Small intestine (tissue), 7 donors: ENCODE measurements at regions not wholly inside any gene's neighbourhood (a gene's known extent, or its start where the extent isn't known, plus 50 kb on each side); places are given as distances from the start of the nearest gene placed in this dataset.

Experiments used
- DNase-seq, 2 donors: peaks; one replicate each; pipeline versions ENCODE4 v3.0.0 to v3.0.0-alpha.2; 2013
- FAIRE-seq: peaks from 2 replicates; lab custom pipeline; 2012; peaks lifted over from hg19 to GRCh38; lab: Jason Lieb, UNC
- H3K27ac ChIP-seq, 3 donors: one replicate each; pipeline ENCODE4 v1.5.1; 2013; ENCODE audit warnings: low read length in 2 of 3, mild to moderate bottlenecking in 2 of 3, control low read depth in 1 of 3, inconsistent platforms in 1 of 3, low read depth in 1 of 3, moderate library complexity in 1 of 3
- H3K27me3 ChIP-seq, 3 donors: one replicate each; pipeline ENCODE4 v1.6.1; 2013; ENCODE audit warnings: low read length in 3 of 3, inconsistent platforms in 1 of 3; ENCODE audit not compliant: control insufficient read depth in 3 of 3, insufficient read depth in 3 of 3
- H3K36me3 ChIP-seq, 3 donors: one replicate each; pipeline ENCODE4 v1.6.1; 2013; ENCODE audit warnings: low read length in 3 of 3, inconsistent platforms in 1 of 3, low read depth in 1 of 3, mild to moderate bottlenecking in 1 of 3, moderate library complexity in 1 of 3; ENCODE audit not compliant: control insufficient read depth in 3 of 3, insufficient read depth in 2 of 3
- H3K4me1 ChIP-seq, 3 donors: one replicate each; pipeline ENCODE4 v1.6.1; 2013; ENCODE audit warnings: low read length in 2 of 3, inconsistent platforms in 1 of 3, low read depth in 1 of 3, mild to moderate bottlenecking in 1 of 3, moderate library complexity in 1 of 3; ENCODE audit not compliant: control insufficient read depth in 3 of 3, insufficient read depth in 2 of 3
- H3K4me3 ChIP-seq, 3 donors: one replicate each; pipeline ENCODE4 v1.5.1; 2013; ENCODE audit warnings: low read length in 3 of 3, control low read depth in 1 of 3, inconsistent platforms in 1 of 3, low read depth in 1 of 3, mild to moderate bottlenecking in 1 of 3, moderate library complexity in 1 of 3
- H3K9me3 ChIP-seq, 2 donors: one replicate each; pipeline ENCODE4 v1.6.1; 2013; ENCODE audit warnings: low read depth in 1 of 2, low read length in 1 of 2; ENCODE audit not compliant: control insufficient read depth in 2 of 2, insufficient read depth in 1 of 2
- WGBS, 3 donors: extraction: QIAGEN DNeasy Blood & Tissue Kit; methylation state at CpG; one replicate each; pipeline ENCODE4 v1.1.7; 2013; 5-methylcytosine and 5-hydroxymethylcytosine counted together
- donor health status: healthy with polysubstance abuse.
- donor health status: control.
- donor health status: control.
- donor health status: Bipolar disorder and iron deficiency.
- donor health status: healthy.

DNA sequence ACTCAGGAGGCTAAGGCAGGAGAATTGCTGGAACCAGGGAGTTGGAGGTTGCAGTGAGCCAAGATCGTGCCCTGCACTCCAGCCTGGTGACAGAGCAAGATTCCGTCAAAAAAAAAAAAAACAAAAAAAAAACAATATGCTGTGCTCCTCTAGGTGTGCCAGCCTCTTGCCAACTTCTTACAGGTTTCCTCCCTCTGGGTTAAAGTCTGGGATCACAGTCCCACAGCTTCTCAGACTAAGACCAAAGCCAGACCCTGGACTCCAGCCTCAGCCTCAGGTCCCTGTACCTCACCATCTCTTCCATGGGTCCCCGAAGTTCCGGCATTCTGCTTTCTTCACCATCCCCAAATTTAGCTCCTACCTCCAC lies 180.8 kb upstream of the MVB12B start:
- WGBS, 3 donors, result 63 to 80% (median 70%) methylated on average over 4 of the region's 4 CpGs
- no peak overlapping the region for H3K27ac ChIP-seq
- H3K9me3 ChIP-seq, result peaks cover 0 to 7% of the 10 kb centered on the region in 2 donors
- H3K36me3 ChIP-seq, result no peaks in the 10 kb centered on the region
- FAIRE-seq (no peak), DNase-seq (no peak)
- peaks cover 0 to 3% (median 0%) of the 10 kb centered on the region in 3 donors for H3K4me1 ChIP-seq
- peaks cover 0 to 4% (median 0%) of the 10 kb centered on the region in 3 donors for H3K27me3 ChIP-seq
- H3K4me3 ChIP-seq, result no peak overlapping the region

DNA sequence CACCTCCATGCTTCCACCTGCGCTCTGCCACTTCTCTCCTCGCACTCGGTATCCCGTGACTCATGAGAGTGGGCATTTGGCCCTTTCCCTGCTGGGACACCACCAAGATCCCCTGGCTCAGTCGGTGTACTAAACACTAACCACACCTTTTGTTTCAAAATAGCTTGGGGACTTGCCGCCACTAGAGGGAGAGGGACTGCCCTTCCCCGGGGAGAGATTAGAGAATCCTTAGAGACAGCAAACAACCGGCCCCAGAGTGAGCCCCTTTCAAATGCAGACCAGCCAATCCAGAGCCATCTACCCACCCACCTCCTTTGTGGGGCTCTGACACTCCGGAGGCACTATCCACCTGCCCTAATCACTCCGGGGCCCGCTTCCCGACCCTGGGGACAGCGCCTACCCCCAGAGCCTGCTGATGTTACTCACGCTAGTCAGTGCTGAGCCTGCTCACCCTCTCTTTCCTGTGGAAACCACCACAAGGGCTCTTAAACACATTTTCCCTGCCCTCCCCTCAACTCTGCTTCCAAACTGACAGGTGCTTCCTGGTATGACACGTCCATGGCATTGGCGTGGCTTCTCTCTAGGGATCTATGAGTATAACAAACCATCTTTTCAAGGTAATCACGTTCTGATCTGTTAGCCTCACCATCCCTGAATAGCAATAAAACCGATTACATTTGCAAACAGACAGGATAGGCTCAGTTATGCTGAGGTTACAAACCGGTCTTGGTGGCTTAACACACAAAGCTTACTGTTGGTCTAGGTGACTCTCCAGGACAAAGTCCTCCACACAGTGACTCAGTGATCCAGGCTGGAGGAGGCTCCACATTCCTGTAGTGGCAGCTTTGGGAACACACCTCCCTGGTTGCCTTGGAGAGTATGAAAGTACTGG lies 180.1 kb upstream of the MVB12B start:
- WGBS, 3 donors, result 12 to 24% (median 13%) methylated on average over 19 of the region's 19 CpGs

DNA sequence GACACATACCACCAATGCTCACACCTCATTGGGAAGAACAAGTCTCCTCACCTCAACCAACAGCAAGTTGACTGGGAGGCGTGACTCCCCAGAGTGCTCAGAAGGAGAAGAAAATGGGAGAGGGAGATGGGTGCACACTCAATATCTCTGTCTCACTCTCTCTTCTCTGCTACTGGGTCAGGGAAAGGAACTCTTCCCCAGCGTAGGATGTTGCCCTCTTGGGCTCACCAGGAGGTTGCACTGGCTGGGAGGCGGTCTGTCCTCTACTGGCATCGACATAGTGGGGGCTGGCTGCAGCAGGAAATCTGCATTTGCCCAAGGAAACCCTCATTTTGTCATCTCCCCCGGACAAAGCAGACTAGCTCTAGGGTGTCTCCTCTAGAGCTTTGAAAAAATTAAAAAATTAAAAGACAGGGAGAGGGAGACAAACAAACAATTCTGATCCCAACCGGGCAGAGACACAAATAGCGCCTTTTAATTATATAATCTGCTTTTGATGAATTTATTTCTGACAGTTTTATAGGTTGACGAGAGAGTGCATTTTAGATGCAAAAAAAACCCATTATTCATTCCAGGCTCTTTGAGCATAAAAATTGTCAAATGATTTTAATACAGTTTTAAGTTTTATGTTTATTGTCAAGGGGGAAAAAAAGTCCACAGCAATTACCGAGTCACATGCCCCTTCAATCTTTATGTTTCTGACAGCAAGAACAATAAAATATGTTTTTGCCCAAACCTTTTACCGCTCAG lies 179.3 kb upstream of the MVB12B start:
- H3K4me3 ChIP-seq, result no peak overlapping the region
- H3K27ac ChIP-seq, result no peak overlapping the region
- no peaks in the 10 kb centered on the region for H3K36me3 ChIP-seq
- peaks cover 0 to 4% (median 0%) of the 10 kb centered on the region in 3 donors for H3K27me3 ChIP-seq
- DNase-seq (no peak), FAIRE-seq (no peak)
- peaks cover 0 to 7% of the 10 kb centered on the region in 2 donors for H3K9me3 ChIP-seq
- peaks cover 0 to 3% (median 0%) of the 10 kb centered on the region in 3 donors for H3K4me1 ChIP-seq
- 62 to 76% (median 75%) methylated on average over 10 of the region's 10 CpGs for WGBS, 3 donors

More for the DNA sequence above, 180.1 kb upstream of the MVB12B start:
- peaks cover 0 to 7% of the 10 kb centered on the region in 2 donors for H3K9me3 ChIP-seq
- DNase-seq (peak; percentile 42 to 71), FAIRE-seq (no peak)
- H3K4me3 ChIP-seq, result no peak overlapping the region
- H3K27me3 ChIP-seq, result peaks cover 0 to 4% (median 0%) of the 10 kb centered on the region in 3 donors
- H3K4me1 ChIP-seq, result peaks cover 0 to 3% (median 0%) of the 10 kb centered on the region in 3 donors
- no peaks in the 10 kb centered on the region for H3K36me3 ChIP-seq
- H3K27ac ChIP-seq, result no peak overlapping the region

- H3K4me3 ChIP-seq, result no peak overlapping the region
- WGBS, 3 donors, result 80 to 82% (median 81%) methylated on average over 18 of the region's 18 CpGs
- H3K27me3 ChIP-seq, result peaks cover 0 to 4% (median 0%) of the 10 kb centered on the region in 3 donors
- peaks cover 0 to 3% (median 0%) of the 10 kb centered on the region in 3 donors for H3K4me1 ChIP-seq
- no peak overlapping the region for H3K27ac ChIP-seq
- no peak for DNase-seq
- H3K36me3 ChIP-seq, result no peaks in the 10 kb centered on the region
- peaks cover 0 to 7% of the 10 kb centered on the region in 2 donors for H3K9me3 ChIP-seq
- no peak for FAIRE-seq
These were observed 178.4 kb upstream of the MVB12B start for GRCh38 chr9:126147936-126148870.

GRCh38 chr9:126148994-126149393 lies 177.6 kb upstream of the MVB12B start:
- DNase-seq (no peak), FAIRE-seq (no peak)
- 79 to 91% (median 89%) methylated on average over 4 of the region's 4 CpGs for WGBS, 3 donors

DNA sequence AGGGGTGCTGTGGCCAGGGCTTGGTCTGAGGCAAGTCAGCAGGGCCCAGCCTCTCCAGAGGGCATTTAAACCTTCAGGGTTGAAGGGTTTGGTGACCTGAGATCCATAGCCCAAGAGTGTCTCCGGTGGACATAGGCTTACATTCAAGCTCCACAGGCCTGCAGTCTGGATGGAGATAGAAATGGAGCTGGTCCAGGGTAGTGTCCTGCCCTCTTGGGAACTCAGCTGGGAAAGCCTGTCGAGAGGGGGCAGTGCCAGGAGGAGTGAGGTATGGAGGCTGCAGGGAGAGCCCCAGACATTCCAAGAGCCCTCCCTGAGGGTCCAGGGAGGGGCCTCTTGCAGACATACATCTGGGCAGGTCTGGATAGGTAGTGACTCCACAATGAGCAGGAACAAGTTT lies 177.0 kb upstream of the MVB12B start:
- H3K27ac ChIP-seq, result no peak overlapping the region
- H3K4me1 ChIP-seq, result peaks cover 0 to 3% (median 0%) of the 10 kb centered on the region in 3 donors
- peaks cover 0 to 4% (median 0%) of the 10 kb centered on the region in 3 donors for H3K27me3 ChIP-seq
- H3K4me3 ChIP-seq, result no peak overlapping the region
- peaks cover 0 to 7% of the 10 kb centered on the region in 2 donors for H3K9me3 ChIP-seq
- WGBS, 3 donors, result 80 to 84% (median 83%) methylated on average over 2 of the region's 2 CpGs
- no peaks in the 10 kb centered on the region for H3K36me3 ChIP-seq
- DNase-seq, result no peak
- FAIRE-seq, result no peak

More at GRCh38 chr9:126148994-126149393, 177.6 kb upstream of the MVB12B start:
- no peak overlapping the region for H3K4me3 ChIP-seq
- peaks cover 0 to 4% (median 0%) of the 10 kb centered on the region in 3 donors for H3K27me3 ChIP-seq
- H3K36me3 ChIP-seq, result no peaks in the 10 kb centered on the region
- H3K4me1 ChIP-seq, result peaks cover 0 to 3% (median 0%) of the 10 kb centered on the region in 3 donors
- peaks cover 0 to 7% of the 10 kb centered on the region in 2 donors for H3K9me3 ChIP-seq
- H3K27ac ChIP-seq, result no peak overlapping the region

- DNase-seq, result peak in 1 of 2 donors; percentile 4
- Histone ChIP-seq H3K36me3 (no peaks in the 10 kb centered on the region), H3K4me3 (no peak overlapping the region), H3K4me1 (peaks cover 0 to 3% (median 0%) of the 10 kb centered on the region in 3 donors), H3K9me3 (peaks cover 0 to 7% of the 10 kb centered on the region in 2 donors), H3K27ac (no peak overlapping the region), H3K27me3 (peaks cover 0 to 4% (median 0%) of the 10 kb centered on the region in 3 donors)
- FAIRE-seq, result no peak
- 55 to 63% (median 62%) methylated on average over 6 of the region's 6 CpGs for WGBS, 3 donors
These were observed 176.1 kb upstream of the MVB12B start for GRCh38 chr9:126150411-126151030.
